GM12892 (cell line): ENCODE measurements at regions not wholly inside any gene's neighbourhood (a gene's known extent, or its start where the extent isn't known, plus 50 kb on each side); places are given as distances from the start of the nearest gene placed in this dataset.

Experiments
- POLR2A ChIP-seq: IDR thresholded peaks from 2 replicates; pipeline ENCODE4 v1.6.1; 2011; ENCODE audit warnings: low read depth, low read length, control low read depth
- POLR2AphosphoS5 ChIP-seq: IDR thresholded peaks from 2 replicates; pipeline ENCODE4 v1.6.1; 2011; ENCODE audit warnings: low read depth, low read length, control low read depth
- TAF1 ChIP-seq: IDR thresholded peaks from 2 replicates; pipeline ENCODE4 v1.6.1; 2011; ENCODE audit warnings: low read depth, mild to moderate bottlenecking, control low read depth, low read length, borderline replicate concordance

DNA sequence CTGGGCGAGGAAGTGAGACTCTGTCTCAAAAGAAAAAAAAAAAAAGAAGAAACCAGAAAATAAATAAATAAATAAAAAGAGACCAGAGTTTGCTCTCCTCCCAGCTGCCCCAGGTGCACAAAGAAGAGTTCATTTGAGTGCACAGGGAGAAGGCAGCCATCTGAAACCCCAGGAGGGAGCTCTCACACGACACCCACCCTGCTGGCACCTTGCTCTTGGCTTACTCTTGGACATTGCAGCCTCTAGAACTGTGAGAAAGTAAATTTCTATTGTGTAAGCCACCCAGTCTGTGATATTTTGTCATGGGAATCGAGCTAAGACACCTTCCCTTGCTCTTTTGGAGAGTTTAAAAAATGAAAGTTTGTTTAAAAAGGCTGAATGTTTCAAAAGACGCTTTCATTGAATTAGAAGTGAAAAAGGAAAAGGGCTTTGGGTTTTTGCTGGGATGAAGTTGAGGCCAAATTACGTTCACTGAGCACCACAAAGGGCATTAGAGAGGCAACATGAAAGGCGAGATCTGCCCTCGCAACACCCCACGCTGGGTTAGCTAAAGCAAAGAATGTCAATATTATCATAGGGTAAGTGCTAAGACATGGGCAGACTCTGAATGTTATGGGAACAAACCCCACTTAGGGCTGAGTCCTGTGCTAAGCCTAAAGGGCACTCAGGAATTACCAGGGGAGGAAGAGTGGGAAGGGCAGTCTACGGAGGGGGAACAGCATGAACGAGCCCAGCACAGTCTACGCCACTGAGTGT lies 128.9 kb upstream of the RIOK3 start:
- TF ChIP-seq POLR2AphosphoS5 (no peak), POLR2A (no peak), TAF1 (no peak)
